GM12873 (cell line): ENCODE measurements at regions not wholly inside any gene's neighbourhood (a gene's known extent, or its start where the extent isn't known, plus 50 kb on each side); places are given as distances from the start of the nearest gene placed in this dataset.

Experiments
- CTCF ChIP-seq: IDR thresholded peaks from 2 replicates; pipeline ENCODE4 v1.5.1; 2012; ENCODE audit warnings: low read depth, mild to moderate bottlenecking, moderate library complexity, low read length, control low read depth; ENCODE audit not compliant: insufficient read depth; ENCODE audit errors: missing control alignments

DNA sequence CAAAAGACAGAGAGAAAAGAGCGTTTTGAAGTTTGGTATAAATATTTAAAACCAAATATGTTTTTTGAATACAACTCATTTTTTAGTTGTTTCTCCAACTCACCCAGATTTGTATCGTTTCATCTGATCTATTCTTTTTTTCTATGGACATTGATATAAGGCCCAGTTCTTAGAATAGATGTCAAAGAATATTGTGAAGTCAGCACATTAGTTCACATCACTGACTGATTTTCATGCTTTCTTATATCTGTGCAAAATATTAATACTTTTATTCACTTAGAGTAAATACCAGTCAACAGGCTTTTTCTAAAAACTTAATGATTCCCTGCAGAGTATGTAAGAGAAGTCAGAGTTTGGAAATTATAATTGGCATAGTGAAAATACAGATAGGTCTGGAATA lies 254.4 kb upstream of the PTPRD start:
- no peak for TF ChIP-seq CTCF

GRCh38 chr9:10869687-10870086 lies 256.9 kb upstream of the PTPRD start:
- TF ChIP-seq CTCF, result no peak

- TF ChIP-seq CTCF, result no peak
Measured at GRCh38 chr9:10873999-10874398, 261.2 kb upstream of the PTPRD start.

- TF ChIP-seq CTCF, result no peak
Measured at GRCh38 chr9:10875752-10876151, 262.9 kb upstream of the PTPRD start.

DNA sequence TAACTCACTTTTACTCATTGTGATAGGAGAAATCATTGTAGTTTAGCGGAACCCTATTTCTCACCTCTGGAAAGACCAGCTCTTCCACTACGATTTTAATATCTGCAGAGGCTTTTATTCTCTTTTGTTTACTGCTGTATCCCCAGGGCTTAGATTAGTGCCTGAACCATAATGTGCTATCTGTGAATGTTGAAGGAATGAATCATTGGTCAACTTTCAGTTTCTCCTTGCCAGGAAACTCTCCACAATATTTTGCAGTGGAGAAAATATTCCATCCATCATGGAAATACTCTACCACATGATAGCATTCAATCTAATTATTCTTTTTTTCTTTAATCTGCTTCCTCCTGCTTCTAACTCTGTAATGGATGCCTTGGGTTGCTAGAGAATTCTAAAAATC lies 263.5 kb upstream of the PTPRD start:
- no peak for TF ChIP-seq CTCF

- no peak for TF ChIP-seq CTCF
Measured at GRCh38 chr9:10899509-10899908, 286.7 kb upstream of the PTPRD start.

DNA sequence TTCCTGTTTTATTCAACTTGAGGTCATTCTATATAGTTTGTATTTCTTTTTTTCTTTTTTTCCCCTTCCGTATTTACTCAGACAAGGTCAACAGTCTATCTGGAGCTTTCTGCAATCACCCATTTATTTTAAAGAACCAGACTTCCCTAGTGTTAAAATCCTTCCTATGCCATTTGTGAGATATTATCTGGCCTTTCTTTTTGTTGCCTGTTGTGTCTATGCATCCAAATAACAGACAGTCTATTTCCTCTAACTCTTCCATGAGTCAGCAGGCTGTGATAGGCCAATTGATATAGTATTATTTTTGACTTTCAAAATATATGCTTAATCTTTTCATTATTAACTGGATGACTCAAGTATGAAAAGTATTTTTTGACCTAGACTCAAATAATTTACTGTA lies 291.2 kb upstream of the PTPRD start:
- TF ChIP-seq CTCF, result no peak

DNA sequence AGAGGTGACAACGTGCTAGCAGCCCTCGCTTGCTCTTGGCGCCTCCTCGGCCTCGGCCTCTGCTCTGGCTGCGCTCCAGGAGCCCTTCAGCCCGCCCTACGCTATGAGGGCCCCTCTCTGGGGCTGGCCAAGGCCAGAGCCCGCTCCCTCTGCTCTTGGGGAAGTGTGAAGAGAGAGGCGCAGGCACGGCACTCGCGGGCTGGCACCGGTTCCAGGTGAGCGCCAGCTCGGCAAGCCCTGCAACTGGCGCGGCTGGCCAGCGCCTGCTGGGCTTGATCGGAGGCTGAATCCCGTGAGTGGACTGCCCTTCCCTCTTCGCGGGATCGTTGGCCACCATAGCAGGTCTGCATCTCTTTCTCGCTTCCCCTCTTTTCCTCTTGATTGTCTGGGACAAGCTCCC lies 298.0 kb upstream of the PTPRD start:
- TF ChIP-seq CTCF, result no peak
